Glomerular endothelial cell (primary cell): ENCODE measurements at regions not wholly inside any gene's neighbourhood (a gene's known extent, or its start where the extent isn't known, plus 50 kb on each side); places are given as distances from the start of the nearest gene placed in this dataset.

ENCODE experiments used
- DNase-seq: peaks from one replicate; pipeline ENCODE4 v3.0.0-alpha.2; 2011; ENCODE audit warnings: low read depth, low spot score; ENCODE audit errors: extremely low read depth

GRCh38 chr11:23232652-23233051 lies 372.4 kb upstream of the CCDC179 start:
- no peak for DNase-seq

DNA sequence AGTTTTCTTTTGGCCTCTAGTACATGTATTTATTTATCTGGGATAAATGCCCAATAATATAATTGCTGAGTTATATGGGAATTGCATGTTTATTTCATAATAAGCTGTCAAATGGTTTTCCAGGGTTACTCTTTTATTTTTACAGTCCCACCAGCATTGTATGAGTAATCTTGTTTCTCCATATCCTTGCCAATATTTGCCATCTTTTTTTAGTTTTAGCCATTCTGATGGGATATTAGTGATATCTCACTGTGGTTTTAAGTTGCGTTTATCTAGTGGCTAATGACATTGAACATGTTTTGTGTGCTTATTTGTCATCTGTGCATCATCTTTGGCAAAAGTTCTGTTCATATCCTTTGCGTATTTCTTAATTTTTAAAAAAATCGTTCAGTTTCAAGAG lies 372.8 kb upstream of the CCDC179 start:
- DNase-seq = no peak

DNA sequence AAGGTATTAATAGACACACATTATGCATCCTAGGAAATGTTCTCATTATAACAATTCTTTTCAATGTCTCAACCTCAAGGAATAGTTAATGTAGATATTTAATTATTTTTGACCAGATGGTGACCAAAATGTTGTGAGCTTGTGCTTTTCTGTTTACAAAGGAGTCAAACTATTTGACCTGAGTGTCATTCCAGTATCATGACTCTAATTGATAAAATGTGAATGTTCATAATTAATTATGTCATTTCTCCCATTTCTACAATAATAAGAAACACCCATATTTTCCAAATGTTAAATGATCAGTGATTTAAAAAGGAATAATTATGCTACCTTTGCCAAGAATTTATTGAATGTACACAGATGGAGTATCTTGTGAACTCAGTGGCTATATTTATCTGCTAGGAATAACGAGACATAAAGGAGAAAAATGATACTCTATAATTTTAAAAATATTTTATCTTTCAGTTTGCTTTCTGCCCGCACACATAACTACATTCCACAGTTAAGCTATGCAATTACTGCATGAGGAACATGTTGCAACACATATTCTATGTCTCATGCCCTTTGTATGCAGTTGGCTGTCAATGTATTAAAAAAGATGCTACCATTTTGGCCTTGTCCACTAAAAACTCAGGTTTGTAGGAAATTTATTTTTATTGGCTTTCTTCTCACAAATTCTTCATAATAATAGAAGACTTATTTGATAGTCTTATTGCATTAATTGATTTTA lies 376.7 kb upstream of the CCDC179 start:
- no peak for DNase-seq

DNA sequence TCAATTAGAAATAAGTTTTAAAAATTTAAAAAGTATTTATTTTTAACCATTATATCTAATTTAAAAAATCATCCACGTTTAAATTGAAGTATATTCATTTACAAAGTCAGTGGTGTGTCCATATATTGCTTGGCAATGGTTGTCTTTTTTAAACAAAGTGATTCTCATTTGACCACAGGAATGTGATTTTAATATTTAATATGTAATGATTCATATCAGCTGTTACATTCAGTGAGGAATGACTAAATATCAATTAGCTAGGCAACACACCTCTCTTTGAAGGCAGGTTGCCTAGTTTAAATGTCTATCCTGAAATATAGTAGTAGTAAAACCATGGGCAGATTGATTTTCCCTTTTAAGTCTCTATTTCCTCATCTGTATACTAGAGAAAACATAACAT lies 392.2 kb upstream of the CCDC179 start:
- DNase-seq = no peak

DNA sequence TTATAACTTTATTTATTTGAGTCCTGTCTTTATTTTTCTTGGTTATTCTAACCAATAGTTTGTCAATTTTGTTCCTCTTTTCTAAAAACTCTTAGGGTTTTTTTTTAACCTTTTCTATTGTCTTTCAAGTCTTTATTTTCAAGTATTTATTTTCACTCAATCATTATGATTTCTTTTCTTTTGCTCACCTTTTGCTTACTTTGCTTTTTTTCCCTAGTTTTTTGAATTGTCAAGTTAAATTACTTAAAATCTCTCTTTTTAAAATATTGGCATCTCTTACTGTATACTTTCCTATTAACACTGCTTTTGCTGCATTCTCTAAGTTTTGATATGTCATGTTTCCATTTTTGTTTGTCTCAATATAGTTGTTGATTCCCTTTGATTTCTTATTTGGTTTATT lies 396.8 kb upstream of the CCDC179 start:
- DNase-seq = no peak

- no peak for DNase-seq
These were observed 397.3 kb upstream of the CCDC179 start for GRCh38 chr11:23257556-23257955.

DNA sequence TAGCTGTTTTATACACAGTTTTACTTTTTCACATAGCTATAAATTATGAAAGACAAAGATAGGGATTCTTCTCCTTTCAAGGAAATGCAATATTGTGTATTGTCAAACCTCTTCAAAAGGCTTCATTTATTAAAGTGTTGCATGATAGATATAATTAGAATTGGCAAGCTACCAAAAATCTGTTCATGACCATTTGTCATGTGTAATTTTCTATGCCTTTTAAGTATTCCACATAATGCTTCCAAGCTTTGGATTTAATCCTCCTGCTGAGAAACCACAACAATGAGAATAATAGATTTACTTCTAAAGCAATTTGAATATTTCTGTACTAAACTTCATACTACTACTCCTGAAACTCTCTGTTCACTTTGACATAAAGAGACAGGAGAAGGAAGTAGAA lies 403.2 kb upstream of the CCDC179 start:
- DNase-seq = no peak

DNA sequence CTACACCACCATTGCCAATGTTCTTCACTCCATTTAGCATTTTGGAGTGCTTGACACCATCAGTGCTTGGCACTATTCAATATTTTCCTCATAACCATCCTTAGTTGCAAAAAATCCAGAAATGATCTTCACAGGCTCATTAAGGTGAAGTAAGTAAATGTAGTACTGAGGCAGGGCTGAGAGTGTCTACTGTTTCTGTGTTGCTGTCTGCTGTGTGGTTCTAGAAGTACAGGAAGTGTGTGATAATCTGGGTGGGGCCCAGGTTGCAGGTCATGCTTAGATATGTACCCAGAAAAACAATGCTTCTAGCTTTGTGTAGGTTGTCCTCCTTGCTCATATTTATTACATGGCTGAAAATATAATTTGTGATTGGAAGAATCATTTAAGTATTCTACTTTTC lies 411.8 kb upstream of the CCDC179 start:
- no peak for DNase-seq

DNA sequence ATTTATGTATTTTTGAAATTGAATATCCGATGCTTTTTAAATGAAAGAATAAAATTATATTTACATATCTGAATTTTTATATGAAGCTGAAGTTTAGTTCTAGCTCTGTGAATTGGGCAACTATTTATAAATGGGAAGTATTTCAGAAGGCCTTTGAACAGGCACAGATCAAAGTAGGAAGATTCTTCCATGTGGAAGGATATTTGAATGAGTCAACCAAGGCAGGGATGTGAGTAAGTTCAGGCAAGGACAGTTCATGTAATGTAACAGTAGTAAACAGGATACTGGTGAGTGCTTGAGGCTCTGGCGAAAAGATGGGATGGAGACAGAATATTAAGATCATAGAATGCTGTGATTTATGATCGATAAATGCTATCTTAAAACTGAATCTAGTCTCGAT lies 417.8 kb upstream of the CCDC179 start:
- DNase-seq = no peak

- no peak for DNase-seq
These were observed 419.8 kb upstream of the CCDC179 start for GRCh38 chr11:23280088-23280487.

DNA sequence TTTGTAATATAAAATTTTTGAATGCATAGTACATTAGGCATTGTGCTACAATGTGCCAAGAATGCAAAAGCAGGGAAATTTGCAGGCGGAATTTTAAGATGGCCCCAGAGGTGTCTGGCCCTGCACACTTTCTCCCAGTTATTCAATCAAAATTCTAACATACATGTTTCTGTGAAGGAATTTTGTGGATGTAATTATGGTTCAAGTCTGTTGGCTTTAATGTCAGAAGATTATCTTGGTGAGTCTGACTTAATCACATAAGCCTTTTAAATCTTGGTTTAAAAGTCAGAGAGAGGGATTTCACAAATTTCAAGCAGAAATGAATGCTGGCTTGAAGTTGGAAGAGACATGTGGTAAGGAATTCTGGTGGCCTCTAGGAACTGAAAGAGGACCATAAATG lies 423.4 kb upstream of the CCDC179 start:
- DNase-seq = no peak

DNA sequence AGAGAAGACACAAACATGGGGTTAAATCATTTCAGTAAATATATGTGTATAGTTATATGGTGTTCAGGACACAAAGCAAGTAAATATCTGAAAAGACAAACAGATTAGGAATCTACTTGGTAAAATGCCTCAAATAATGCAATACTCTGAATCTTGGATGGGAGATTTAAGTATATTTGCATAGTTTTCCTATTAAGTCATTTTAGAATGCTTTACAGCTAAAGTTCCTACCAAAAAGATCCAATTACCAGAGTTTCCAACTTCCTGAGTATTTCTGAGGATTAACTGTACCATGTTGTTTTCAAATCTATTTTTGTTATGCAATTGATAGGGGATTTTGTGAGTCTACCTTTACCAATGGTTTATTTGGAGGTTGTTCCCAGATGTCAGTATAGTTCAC lies 424.4 kb upstream of the CCDC179 start:
- DNase-seq = no peak

- DNase-seq = no peak
These were observed 427.9 kb upstream of the CCDC179 start for GRCh38 chr11:23288003-23288783.

GRCh38 chr11:23295241-23295640 lies 435.0 kb upstream of the CCDC179 start:
- DNase-seq = no peak

DNA sequence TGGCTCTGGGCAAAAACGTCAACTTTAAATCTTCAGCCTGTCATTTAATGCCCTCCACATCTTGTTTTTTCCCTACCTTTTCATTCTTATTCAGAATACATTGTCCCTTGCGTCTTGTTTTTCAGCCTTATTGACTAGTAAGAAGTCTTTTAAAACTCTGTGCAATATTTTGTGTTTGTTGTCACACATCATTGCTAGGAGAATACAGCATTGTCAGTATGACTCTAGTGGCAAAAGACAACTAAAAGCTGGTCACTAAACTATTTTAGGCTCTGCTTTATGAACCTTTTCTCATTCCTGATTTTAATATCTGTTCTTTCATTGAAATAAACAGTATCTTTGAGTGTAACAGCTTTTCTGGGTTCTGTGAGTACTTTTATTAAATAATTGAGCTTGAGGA lies 447.8 kb upstream of the CCDC179 start:
- no peak for DNase-seq

GRCh38 chr11:23310276-23310675 lies 450.0 kb upstream of the CCDC179 start:
- DNase-seq = no peak

DNA sequence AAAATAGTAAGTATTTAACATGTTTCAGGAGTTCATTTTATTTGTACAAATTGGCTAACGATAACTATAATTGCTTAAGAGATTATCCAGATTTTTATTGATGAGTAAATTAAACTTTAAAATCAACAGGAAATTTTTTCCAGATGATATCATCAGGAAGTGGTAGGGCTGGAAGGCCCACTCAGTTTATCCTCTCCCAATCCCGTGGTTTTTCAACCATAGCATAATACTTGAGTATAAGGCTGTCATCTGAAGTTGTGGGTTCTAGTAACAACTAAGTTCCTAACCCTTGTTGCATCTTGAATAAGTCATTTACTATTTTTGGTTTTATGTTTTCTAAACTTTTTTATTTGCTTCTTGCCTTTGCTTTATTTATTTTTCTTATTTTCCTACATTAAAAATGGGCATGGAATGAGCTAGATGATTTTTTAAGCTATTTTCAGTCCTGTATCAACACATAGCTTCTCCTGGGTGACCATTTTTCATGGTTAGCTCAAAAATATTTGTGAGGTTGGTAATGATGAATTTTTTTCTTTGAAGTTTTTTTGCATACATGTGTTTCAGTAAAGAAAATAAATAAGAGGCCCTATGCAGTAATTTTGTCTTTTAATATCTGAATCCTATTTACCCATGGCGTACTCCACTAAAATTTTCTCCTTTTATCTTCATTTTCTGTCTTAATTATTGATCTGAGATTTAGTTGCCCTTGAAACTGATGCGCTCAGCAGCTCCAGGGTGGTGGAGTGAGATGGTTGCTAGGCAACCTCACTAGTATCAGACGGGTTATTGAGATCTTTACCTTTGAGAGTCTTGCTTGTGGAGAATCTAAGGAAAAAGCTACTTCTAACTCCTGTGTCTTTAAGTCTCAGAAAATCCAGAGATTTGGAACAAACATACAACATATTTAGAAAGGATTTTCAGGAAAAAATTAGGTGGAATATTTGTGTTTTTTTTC lies 452.0 kb upstream of the CCDC179 start:
- DNase-seq = no peak

- no peak for DNase-seq
These were observed 452.7 kb upstream of the CCDC179 start for GRCh38 chr11:23313001-23313400.

DNA sequence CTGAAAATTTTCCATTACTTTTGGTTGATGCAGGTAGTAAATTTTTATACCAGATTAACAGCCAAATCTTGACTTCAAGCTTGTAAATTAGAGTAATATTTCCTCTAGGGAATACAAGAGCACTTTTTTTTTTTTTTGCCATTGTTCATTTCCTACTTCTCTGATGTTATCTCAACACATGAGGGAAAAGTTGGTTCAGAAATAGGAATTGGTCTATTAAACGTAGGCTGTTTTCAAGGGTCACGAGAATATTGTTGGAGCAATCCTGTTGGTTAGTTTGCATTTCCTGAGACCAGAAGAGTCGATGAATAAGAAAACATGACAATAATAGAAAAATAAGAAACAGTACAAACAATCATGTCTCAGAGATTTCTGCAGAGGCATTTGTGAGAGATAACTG lies 453.9 kb upstream of the CCDC179 start:
- DNase-seq = peak; percentile 58

GRCh38 chr11:23315286-23315685 lies 455.0 kb upstream of the CCDC179 start:
- DNase-seq = no peak

DNA sequence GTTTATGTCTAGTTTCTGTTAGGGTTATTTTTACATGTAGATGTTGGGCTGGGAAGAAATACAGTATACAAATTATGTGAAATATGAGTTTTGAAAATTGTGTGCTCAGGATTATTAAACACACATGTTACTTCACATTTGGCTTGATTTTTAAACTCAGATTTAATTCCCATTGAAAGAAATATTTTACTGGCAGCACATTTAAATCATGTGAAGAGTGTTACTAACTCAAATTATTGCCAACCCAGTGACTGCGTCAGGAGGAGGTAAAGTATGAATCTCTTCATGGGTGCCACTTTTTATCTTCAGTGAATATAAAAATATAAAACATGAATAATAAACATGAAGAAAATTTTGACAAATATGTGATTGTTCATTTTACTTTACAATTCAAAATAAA lies 457.5 kb upstream of the CCDC179 start:
- DNase-seq = no peak
